MM.1S (cell line): ENCODE measurements at regions not wholly inside any gene's neighbourhood (a gene's known extent, or its start where the extent isn't known, plus 50 kb on each side); places are given as distances from the start of the nearest gene placed in this dataset.

Source experiments
- DNase-seq: peaks from one replicate; pipeline ENCODE4 v3.0.0-alpha.2; 2015
- H2AFZ ChIP-seq: fragments of 300-600 bp; sonication (generic); 2 replicates; pipeline ENCODE4 v1.6.0; 2016; ENCODE audit warnings: antibody characterized with exemption, low read length
- H3F3A ChIP-seq: fragments of 300-600 bp; sonication (generic); 2 replicates; pipeline ENCODE4 v1.6.1; 2016; ENCODE audit warnings: mild to moderate bottlenecking, antibody characterized with exemption, low read length, moderate library complexity, mixed read lengths; ENCODE audit not compliant: insufficient read depth
- H3K27ac ChIP-seq: fragments of 300-600 bp; sonication (generic); 2 replicates; pipeline ENCODE4 v1.5.1; 2016; ENCODE audit warnings: mild to moderate bottlenecking, low read length
- H3K27me3 ChIP-seq: fragments of 300-600 bp; sonication (generic); replicated peaks from 2 replicates; pipeline ENCODE4 v1.6.0; 2016; ENCODE audit warnings: low read length; ENCODE audit not compliant: insufficient read depth
- H3K36me3 ChIP-seq: fragments of 300-600 bp; sonication (generic); replicated peaks from 2 replicates; pipeline ENCODE4 v1.6.1; 2016; ENCODE audit warnings: mild to moderate bottlenecking, low read length, mixed read lengths; ENCODE audit not compliant: insufficient read depth
- H3K4me1 ChIP-seq: fragments of 300-600 bp; sonication (generic); 2 replicates; pipeline ENCODE4 v1.6.1; 2016; ENCODE audit warnings: low read length, mixed read lengths
- H3K4me2 ChIP-seq: fragments of 300-600 bp; sonication (generic); 2 replicates; pipeline ENCODE4 v1.6.0; 2016; ENCODE audit warnings: low read depth, low read length
- H3K4me3 ChIP-seq: fragments of 300-600 bp; sonication (generic); 2 replicates; pipeline ENCODE4 v1.5.1; 2016; ENCODE audit warnings: low read length, mixed read lengths
- H3K79me2 ChIP-seq: fragments of 300-600 bp; sonication (generic); 2 replicates; pipeline ENCODE4 v1.6.1; 2016; ENCODE audit warnings: mixed run types, low read length, mixed read lengths
- H3K9ac ChIP-seq: fragments of 300-600 bp; sonication (generic); 2 replicates; pipeline ENCODE4 v1.6.1; 2016; ENCODE audit warnings: low read length, mixed read lengths
- H3K9me2 ChIP-seq: fragments of 300-600 bp; sonication (generic); replicated peaks from 2 replicates; pipeline ENCODE4 v1.6.1; 2016; ENCODE audit warnings: mild to moderate bottlenecking, low read length, mixed read lengths; ENCODE audit not compliant: insufficient read depth
- H3K9me3 ChIP-seq: fragments of 300-600 bp; sonication (generic); replicated peaks from 2 replicates; pipeline ENCODE4 v1.6.1; 2016; ENCODE audit warnings: mild to moderate bottlenecking, low read length, mixed read lengths; ENCODE audit not compliant: insufficient read depth
- H4K20me1 ChIP-seq: fragments of 300-600 bp; sonication (generic); 2 replicates; pipeline ENCODE4 v1.6.1; 2016; ENCODE audit warnings: mild to moderate bottlenecking, low read length, moderate library complexity, mixed read lengths; ENCODE audit not compliant: insufficient read depth
- CTCF ChIP-seq: fragments of 300-600 bp; sonication (generic); IDR thresholded peaks from 2 replicates; pipeline ENCODE4 v1.5.1; 2016; ENCODE audit warnings: antibody characterized with exemption, low read length, mixed read lengths
- EZH2 ChIP-seq: fragments of 300-600 bp; sonication (generic); optimal IDR thresholded peaks from 2 replicates; pipeline ENCODE3; 2017; ENCODE audit warnings: low read depth, mild to moderate bottlenecking, antibody characterized with exemption, low read length, mixed read lengths
- EZH2phosphoT487 ChIP-seq: fragments of 300-600 bp; sonication (generic); IDR thresholded peaks from 2 replicates; pipeline ENCODE4 v1.6.1; 2018; ENCODE audit warnings: antibody characterized with exemption, low read length

DNA sequence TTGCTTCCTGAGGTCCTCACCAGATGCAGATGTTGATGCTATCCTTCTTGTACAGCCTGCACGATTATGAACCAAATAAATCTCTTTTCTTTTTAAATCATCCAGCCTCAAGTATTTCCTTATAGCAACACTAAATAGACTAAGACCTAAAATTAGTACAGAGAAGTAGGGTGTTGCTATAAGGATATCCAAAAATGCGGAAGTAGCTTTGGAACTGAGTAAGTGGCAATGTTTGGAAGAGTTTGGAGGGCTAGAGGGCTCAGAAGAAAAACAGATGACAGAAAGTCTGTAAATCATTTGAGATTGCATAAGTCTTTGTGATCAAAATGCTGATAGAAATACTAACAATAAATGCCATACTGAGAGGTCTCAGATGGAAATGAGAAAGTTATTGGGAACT lies 894.9 kb downstream of the DIPK2A start:
- H3K4me3 ChIP-seq = no peak overlapping the region
- no peaks in the 10 kb centered on the region for H4K20me1 ChIP-seq
- no peaks in the 10 kb centered on the region for H3K9me3 ChIP-seq
- H3K9me2 ChIP-seq = no peaks in the 10 kb centered on the region
- H3K4me2 ChIP-seq = no peak overlapping the region
- H3K9ac ChIP-seq = no peak overlapping the region
- no peaks in the 10 kb centered on the region for H3K27me3 ChIP-seq
- H3K36me3 ChIP-seq = no peaks in the 10 kb centered on the region
- H3F3A ChIP-seq = no peaks in the 10 kb centered on the region
- no peak overlapping the region for H2AFZ ChIP-seq
- no peak for DNase-seq
- H3K4me1 ChIP-seq = no peaks in the 10 kb centered on the region
- H3K27ac ChIP-seq = no peak overlapping the region
- H3K79me2 ChIP-seq = no peaks in the 10 kb centered on the region
- TF ChIP-seq EZH2phosphoT487 = no peak
- TF ChIP-seq EZH2 = no peak
- TF ChIP-seq CTCF = no peak

- no peak overlapping the region for H3K9ac ChIP-seq
- H3K27me3 ChIP-seq = no peaks in the 10 kb centered on the region
- TF ChIP-seq EZH2 = no peak
- TF ChIP-seq EZH2phosphoT487 = no peak
- TF ChIP-seq CTCF = no peak
- H3K79me2 ChIP-seq = no peaks in the 10 kb centered on the region
- H3F3A ChIP-seq = no peaks in the 10 kb centered on the region
- H3K9me3 ChIP-seq = no peaks in the 10 kb centered on the region
- H4K20me1 ChIP-seq = no peaks in the 10 kb centered on the region
- no peak overlapping the region for H3K4me2 ChIP-seq
- H2AFZ ChIP-seq = no peak overlapping the region
- H3K4me3 ChIP-seq = no peak overlapping the region
- H3K9me2 ChIP-seq = no peaks in the 10 kb centered on the region
- no peak overlapping the region for H3K27ac ChIP-seq
- no peaks in the 10 kb centered on the region for H3K36me3 ChIP-seq
- no peaks in the 10 kb centered on the region for H3K4me1 ChIP-seq
- no peak for DNase-seq
Observed at GRCh38 chr3:144868506-144868905, 896.9 kb downstream of the DIPK2A start.

DNA sequence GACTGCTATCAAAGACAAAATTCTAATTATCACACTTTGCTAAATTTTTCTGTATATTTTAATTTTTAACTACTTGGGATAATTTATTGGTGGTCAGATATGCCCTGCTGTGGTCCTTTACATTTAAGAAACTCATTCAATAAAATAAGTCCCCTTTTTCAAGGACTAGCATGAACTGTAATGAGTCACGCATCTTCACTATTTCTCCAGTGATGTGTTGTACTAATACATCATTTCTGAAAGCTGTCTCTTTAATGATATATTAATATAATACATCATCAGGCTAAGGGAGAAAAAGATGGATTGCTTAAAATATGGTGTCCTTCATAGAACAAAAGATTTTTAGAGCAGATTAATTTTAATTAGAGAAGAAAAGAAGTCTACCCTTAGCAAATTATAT lies 901.4 kb downstream of the DIPK2A start:
- Histone ChIP-seq H3K4me3 (no peak overlapping the region), H3K9ac (no peak overlapping the region), H3K36me3 (no peaks in the 10 kb centered on the region), H2AFZ (no peak overlapping the region), H3K9me2 (no peaks in the 10 kb centered on the region), H3K27ac (no peak overlapping the region), H3K79me2 (no peaks in the 10 kb centered on the region), H3K4me1 (no peaks in the 10 kb centered on the region), H3K9me3 (no peaks in the 10 kb centered on the region), H4K20me1 (no peaks in the 10 kb centered on the region), H3K27me3 (no peaks in the 10 kb centered on the region), H3F3A (no peaks in the 10 kb centered on the region), H3K4me2 (no peak overlapping the region)
- DNase-seq = no peak
- TF ChIP-seq CTCF (no peak), EZH2phosphoT487 (no peak), EZH2 (no peak)

DNA sequence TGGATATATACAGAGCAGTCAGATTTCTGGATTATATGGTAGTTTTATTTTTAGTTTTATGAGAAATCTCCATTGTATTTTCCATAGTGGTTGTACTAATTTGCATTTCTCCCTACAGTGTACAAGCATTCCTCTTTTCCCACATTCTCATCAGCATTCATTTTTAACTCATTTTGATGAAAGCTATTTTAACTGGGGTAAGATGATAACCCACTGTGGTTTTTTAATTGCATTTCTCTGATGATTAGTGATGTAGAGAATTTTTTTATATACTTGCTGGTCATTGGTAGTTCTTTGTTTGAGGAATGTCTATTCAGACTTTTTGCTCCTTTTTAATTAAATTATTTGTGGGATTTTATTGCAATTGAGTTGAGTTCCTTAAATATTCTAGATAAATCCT lies 903.6 kb downstream of the DIPK2A start:
- Histone ChIP-seq H4K20me1 (no peaks in the 10 kb centered on the region), H3K9me2 (no peaks in the 10 kb centered on the region), H2AFZ (no peak overlapping the region), H3K27ac (no peak overlapping the region), H3K27me3 (no peaks in the 10 kb centered on the region), H3K9ac (no peak overlapping the region), H3K4me3 (no peak overlapping the region), H3K4me2 (no peak overlapping the region), H3F3A (no peaks in the 10 kb centered on the region), H3K4me1 (no peaks in the 10 kb centered on the region), H3K79me2 (no peaks in the 10 kb centered on the region), H3K9me3 (no peaks in the 10 kb centered on the region), H3K36me3 (no peaks in the 10 kb centered on the region)
- no peak for DNase-seq
- TF ChIP-seq EZH2phosphoT487 (no peak), EZH2 (no peak), CTCF (no peak)
